ENCODE measurements at regions not wholly inside any gene's neighbourhood (a gene's known extent, or its start where the extent isn't known, plus 50 kb on each side); places are given as distances from the start of the nearest gene placed in this dataset.

DNA sequence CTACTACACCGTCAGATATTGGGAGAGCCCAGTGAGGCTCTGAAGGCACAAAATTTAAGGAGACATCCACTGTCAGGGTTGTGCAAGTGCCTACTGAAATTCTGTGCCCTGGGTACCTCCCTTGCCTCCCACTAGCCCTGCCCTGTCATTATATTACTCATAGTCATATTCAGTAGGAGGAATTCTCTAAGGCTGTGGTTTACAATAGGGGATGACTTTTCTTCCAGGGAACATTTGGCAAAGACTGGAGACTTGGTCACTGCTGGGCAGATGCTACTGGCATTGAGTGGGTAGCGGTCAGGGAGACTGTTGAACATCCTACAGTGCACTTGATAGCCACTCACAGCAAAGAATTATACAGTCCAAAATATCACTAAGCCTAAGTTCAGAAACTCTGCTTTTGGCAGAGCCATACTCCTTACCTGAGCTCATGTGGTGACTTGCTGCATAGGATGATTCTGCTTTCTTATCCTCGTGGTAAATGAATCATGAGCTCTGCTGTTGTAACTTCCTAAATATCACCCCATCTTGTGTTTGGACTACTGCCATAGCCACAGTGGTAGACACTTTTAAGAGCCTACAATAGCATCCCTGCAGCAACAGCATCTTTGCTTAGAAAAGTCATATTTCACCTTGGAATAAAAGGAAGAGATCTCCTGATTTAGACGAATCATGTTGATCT, 563.4 kb upstream of the PLXNA2 start:
- no peak for DNase-seq

DNA sequence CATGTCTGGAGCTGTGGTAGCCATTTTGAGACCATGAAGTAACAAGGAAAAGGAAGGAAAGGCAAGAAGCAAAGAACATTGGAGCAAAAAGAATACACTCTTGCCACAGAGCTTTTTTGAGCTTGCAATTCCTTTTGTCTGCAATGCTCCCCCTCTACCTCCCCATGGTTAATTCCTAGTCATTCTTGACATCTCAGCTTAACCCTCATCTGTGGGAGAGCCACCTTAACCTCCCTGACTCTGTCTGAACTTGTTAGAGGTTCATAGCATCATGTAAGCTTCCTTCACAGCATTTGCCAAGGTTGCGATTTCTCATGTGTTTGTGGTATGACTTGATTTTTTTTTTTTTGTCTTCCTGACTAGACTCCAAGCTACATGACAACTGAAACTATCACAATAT, 564.1 kb upstream of the PLXNA2 start:
- no peak for DNase-seq

GRCh38 chr1:208809876-208810275, 565.7 kb upstream of the PLXNA2 start:
- DNase-seq = no peak

GRCh38 chr1:208818770-208819445, 574.7 kb upstream of the PLXNA2 start:
- DNase-seq = no peak

- DNase-seq = no peak
These were observed 576.5 kb upstream of the PLXNA2 start for GRCh38 chr1:208820580-208821212.

GRCh38 chr1:208821939-208822338, 577.8 kb upstream of the PLXNA2 start:
- DNase-seq = no peak

- no peak for DNase-seq
These were observed 581.1 kb upstream of the PLXNA2 start for GRCh38 chr1:208825300-208825699.

GRCh38 chr1:208829595-208829994, 585.4 kb upstream of the PLXNA2 start:
- DNase-seq = no peak

DNA sequence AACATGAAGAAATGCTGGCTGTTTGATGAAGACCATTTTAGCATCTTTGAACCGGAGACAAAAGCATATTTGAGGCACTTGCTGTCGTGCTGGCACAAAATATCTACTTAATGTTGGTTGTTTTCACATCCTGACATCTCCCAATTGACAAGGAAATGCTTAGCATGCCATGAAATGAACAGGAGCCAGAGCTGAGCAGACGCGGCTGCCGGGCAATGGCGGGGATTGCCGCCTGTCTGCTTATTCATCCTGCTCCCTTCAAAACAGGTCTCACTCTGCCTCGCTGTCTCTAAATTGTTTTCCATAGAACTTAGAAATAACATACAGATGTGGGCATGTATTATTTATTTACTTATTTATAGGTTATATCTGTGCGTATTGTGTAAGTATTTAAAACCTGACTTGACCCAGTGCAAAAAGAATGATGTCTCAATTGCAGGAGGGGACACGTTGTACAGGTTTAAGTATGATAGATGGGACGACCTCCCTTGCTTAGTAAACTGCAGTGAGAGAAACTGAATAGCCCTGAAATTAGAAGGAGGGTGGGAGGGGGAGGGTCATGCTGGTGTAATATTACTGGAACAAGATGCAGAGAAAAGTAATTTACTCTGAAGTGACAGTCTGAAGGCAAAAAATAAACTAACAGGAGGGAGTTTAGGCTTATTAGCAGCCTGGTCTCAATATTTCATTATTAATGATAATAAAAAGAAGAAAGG, 590.4 kb upstream of the PLXNA2 start:
- DNase-seq = no peak

DNA sequence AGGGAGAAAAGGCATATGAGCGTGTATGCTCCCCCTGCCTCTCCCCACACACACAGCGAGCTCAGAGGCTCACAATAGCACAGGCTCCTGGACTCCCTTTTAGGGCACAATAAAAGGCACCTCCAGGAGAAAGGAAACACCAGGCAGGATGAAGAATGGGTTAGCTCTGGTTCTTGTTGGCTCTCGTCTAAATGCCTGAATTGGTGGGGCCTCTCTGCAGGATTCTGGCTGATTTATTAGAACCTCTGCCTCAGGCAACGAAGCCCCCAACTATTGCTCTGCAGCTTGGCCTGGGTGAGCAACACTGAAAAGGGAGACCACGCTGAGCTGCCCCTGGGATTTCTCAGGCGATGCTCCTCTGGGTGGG, 590.9 kb upstream of the PLXNA2 start:
- no peak for DNase-seq

DNA sequence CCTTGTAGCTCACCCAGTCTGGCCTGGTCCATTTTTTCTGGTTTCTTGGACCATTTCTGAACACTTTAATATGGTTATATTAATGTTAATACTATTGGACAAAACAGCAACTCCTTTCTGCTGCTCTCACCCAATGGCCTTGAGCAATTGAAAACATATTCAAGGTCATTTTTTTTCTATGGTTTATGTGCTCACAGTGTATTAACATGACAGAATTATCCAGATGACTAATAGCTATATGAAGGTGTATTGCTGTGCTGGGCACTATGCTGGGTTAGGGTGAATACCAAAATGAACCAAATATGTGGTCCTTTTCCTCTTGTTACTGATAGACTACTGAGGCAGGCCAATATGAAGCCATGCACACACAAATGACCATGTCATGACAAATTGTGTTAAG, 591.6 kb upstream of the PLXNA2 start:
- DNase-seq = no peak

GRCh38 chr1:208837242-208837641, 593.1 kb upstream of the PLXNA2 start:
- DNase-seq = no peak

- no peak for DNase-seq
These were observed 597.3 kb upstream of the PLXNA2 start for GRCh38 chr1:208841436-208841835.

DNA sequence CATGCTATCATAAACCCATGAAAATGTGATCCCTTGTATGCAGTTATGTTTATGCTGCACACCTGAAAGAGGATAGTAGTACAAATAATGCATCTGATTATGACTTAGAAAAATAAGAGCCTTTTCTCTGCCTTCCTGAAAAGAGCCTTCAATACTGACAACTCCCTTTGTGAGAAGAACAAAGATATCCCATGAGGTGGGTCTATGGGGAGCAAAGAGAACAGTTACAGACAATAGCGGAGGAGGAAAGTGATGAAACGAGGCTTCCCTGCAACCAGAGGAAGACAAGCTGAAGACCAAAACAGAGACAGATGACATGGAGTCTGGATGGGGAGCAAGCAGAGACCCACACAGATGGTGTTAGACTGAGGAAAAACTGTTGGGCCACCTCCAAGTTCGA, 598.3 kb upstream of the PLXNA2 start:
- no peak for DNase-seq

GRCh38 chr1:208844158-208844557, 600.0 kb upstream of the PLXNA2 start:
- DNase-seq = no peak

- DNase-seq = no peak
These were observed 604.7 kb upstream of the PLXNA2 start for GRCh38 chr1:208848854-208849253.

GRCh38 chr1:208850442-208850841, 606.3 kb upstream of the PLXNA2 start:
- no peak for DNase-seq

DNA sequence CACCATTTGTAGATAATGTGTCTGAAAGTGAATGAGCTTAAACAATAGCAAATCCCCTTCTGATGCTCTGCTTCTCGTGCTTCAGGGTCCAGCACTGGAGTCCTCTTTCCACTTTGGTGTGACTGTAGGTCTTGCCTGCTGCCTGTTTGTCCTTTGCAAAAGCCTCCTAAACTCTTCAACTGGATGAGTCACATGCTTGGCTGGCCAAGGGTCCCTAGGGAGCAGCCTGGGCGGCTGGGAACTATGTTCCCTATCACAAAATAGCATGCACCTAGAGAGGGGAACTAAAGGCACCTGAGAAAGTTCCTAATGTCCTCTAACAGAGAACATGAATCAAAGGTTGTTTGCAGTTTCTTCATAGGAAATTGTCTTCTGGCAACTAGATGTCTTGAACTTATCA, 607.2 kb upstream of the PLXNA2 start:
- DNase-seq = no peak

DNA sequence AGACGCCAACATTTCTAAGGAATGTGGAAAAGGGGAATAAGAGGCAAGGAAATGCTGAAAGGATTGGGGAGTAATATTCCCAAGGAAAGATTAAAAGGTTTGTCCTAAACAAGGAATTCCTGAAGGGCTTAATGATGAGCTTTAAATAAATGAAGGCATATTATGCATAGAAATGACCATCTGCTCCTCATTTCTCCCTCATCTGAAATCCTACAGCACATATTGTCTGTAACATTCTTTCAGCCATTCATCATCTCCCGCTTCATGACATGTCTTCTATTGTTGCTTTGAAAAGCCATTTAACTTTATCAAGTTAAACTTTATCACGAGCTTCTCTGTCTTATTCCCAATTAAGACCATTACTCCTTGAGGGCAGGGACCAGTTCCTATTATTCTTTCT, 608.7 kb upstream of the PLXNA2 start:
- DNase-seq = no peak

DNA sequence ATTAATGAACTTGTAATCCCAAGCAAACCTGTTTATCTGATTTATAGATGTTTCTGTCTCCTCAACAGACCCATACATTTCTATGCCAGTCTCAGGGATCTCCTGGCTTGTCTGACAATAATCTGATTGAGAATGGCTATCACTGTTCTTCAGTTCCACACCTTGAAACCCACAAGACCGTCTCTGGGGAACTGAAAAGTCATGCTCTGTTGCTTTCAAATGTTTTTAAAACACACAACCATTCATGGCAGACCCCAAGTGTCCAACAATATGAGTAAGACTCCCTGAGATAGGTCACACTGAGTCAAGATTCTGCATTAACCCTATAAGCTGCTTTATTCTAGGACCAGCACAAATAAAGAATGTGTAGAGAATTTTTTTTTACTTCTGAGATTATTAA, 611.2 kb upstream of the PLXNA2 start:
- no peak for DNase-seq

GRCh38 chr1:208857465-208857864, 613.3 kb upstream of the PLXNA2 start:
- DNase-seq = no peak

DNA sequence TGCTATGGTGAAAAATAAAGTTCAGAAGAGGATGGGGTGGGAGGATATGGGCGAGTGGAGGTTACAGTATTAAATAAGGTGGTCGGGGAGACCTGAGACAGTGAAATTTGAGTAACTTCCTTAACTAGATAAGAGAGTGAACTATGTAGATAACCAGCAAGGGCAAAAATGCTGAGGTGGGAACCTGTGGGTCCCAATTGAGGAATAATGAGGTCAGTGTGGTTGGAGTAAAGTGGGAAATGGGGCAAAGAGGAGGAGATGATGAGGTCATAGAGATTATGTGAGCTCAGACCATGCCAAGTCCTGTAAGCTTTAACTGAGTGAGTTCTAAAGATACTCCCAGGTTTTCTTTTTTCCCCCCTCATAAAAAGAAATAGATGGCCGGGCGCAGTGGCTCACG, 614.6 kb upstream of the PLXNA2 start:
- no peak for DNase-seq

- no peak for DNase-seq
These were observed 620.3 kb upstream of the PLXNA2 start for GRCh38 chr1:208864366-208864965.

All from hippocampal formation (tissue), 2 donors.